CD14-positive monocyte (primary cell): ENCODE measurements at regions not wholly inside any gene's neighbourhood (a gene's known extent, or its start where the extent isn't known, plus 50 kb on each side); places are given as distances from the start of the nearest gene placed in this dataset.

ENCODE experiments used
- DNase-seq, 3 donors: peaks; one replicate each; pipeline ENCODE4 v3.0.0-alpha.2; 2011 to 2022
- H2AFZ ChIP-seq: 2 replicates; pipeline ENCODE4 v1.6.0; 2012; ENCODE audit warnings: mild to moderate bottlenecking, low read depth, low read length, inconsistent platforms; ENCODE audit not compliant: insufficient read depth, poor library complexity, severe bottlenecking
- H3K27ac ChIP-seq, 2 donors: 1 replicate in 1 of 2; 2 replicates in 1 of 2; pipeline ENCODE4 v1.5.1; 2012 to 2013; ENCODE audit warnings: low read length in 2 of 2, control low read depth in 1 of 2, inconsistent platforms in 1 of 2, low read depth in 1 of 2, mild to moderate bottlenecking in 1 of 2
- H3K27me3 ChIP-seq, 2 donors: one replicate each; pipeline versions ENCODE4 v1.6.0 to v1.6.1; 2011 to 2013; ENCODE audit warnings: low read length in 2 of 2; ENCODE audit not compliant: control insufficient read depth in 2 of 2, insufficient read depth in 2 of 2
- H3K36me3 ChIP-seq, 2 donors: replicated peaks in 1 of 2; 1 replicate in 1 of 2; 2 replicates in 1 of 2; pipeline versions ENCODE4 v1.5.1 to v1.6.1; 2012 to 2013; ENCODE audit warnings: low read length in 2 of 2, control low read depth in 1 of 2, inconsistent platforms in 1 of 2, mild to moderate bottlenecking in 1 of 2; ENCODE audit not compliant: insufficient read depth in 2 of 2, control insufficient read depth in 1 of 2
- H3K4me1 ChIP-seq, 2 donors: 1 replicate in 1 of 2; 2 replicates in 1 of 2; pipeline versions ENCODE4 v1.5.1 to v1.6.1; 2012 to 2013; ENCODE audit warnings: low read length in 2 of 2, control low read depth in 1 of 2, inconsistent platforms in 1 of 2, mild to moderate bottlenecking in 1 of 2, moderate library complexity in 1 of 2; ENCODE audit not compliant: insufficient read depth in 2 of 2, control insufficient read depth in 1 of 2
- H3K4me2 ChIP-seq: replicated peaks from 2 replicates; pipeline ENCODE3; 2012; ENCODE audit warnings: low read length, moderate library complexity, mild to moderate bottlenecking; ENCODE audit not compliant: poor library complexity, severe bottlenecking; ENCODE audit errors: extremely low read depth
- H3K4me3 ChIP-seq, 3 experiments: fragments of 200-600 bp in 1 of 3; sonication (generic) in 1 of 3; replicated peaks in 1 of 3; 1 replicate in 2 of 3; 2 replicates in 1 of 3; pipeline ENCODE4 v1.5.1; 2011 to 2013; ENCODE audit warnings: low read length in 3 of 3, mild to moderate bottlenecking in 3 of 3, control low read depth in 2 of 3, low read depth in 2 of 3, inconsistent platforms in 1 of 3, moderate library complexity in 1 of 3
- H3K79me2 ChIP-seq: 2 replicates; pipeline ENCODE4 v1.6.0; 2012; ENCODE audit warnings: mild to moderate bottlenecking, control low read depth, inconsistent platforms, low read length, moderate library complexity; ENCODE audit not compliant: insufficient read depth
- H3K9ac ChIP-seq: 2 replicates; pipeline ENCODE4 v1.6.0; 2017; ENCODE audit warnings: low read length, mild to moderate bottlenecking; ENCODE audit not compliant: insufficient read depth, poor library complexity, severe bottlenecking
- H3K9me3 ChIP-seq, 2 donors: replicated peaks in 1 of 2; 1 replicate in 1 of 2; 2 replicates in 1 of 2; pipeline versions ENCODE4 v1.5.1 to v1.6.1; 2012 to 2013; ENCODE audit warnings: low read length in 2 of 2, control low read depth in 1 of 2; ENCODE audit not compliant: control insufficient read depth in 1 of 2, insufficient read depth in 1 of 2
- H4K20me1 ChIP-seq: 2 replicates; pipeline ENCODE4 v1.6.0; 2012; ENCODE audit warnings: mild to moderate bottlenecking, low read length, control low read depth, moderate library complexity; ENCODE audit not compliant: insufficient read depth
- H3K27ac Mint-ChIP-seq, 7 donors: one replicate each; pipeline ENCODE4 v1.8.0; 2020; ENCODE audit warnings: mild to moderate bottlenecking in 7 of 7, mixed read lengths in 7 of 7, moderate library complexity in 6 of 7, inconsistent platforms in 2 of 7
- H3K27me3 Mint-ChIP-seq, 3 donors: one replicate each; pipeline ENCODE4 v1.8.0; 2021 to 2022; ENCODE audit warnings: low read depth in 3 of 3, mild to moderate bottlenecking in 3 of 3, mixed read lengths in 3 of 3, moderate library complexity in 3 of 3, inconsistent platforms in 1 of 3
- H3K36me3 Mint-ChIP-seq, 2 donors: one replicate each; pipeline ENCODE4 v1.8.0; 2020; ENCODE audit warnings: mixed read lengths in 2 of 2, inconsistent platforms in 1 of 2, mild to moderate bottlenecking in 1 of 2
- H3K4me1 Mint-ChIP-seq: one replicate; pipeline ENCODE4 v1.8.0; 2020; ENCODE audit warnings: mild to moderate bottlenecking, mixed read lengths
- H3K4me3 Mint-ChIP-seq, 2 donors: one replicate each; pipeline ENCODE4 v1.8.0; 2020; ENCODE audit warnings: mild to moderate bottlenecking in 2 of 2, mixed read lengths in 2 of 2, moderate library complexity in 1 of 2
- H3K9me3 Mint-ChIP-seq, 7 donors: one replicate each; pipeline ENCODE4 v1.8.0; 2020 to 2022; ENCODE audit warnings: mixed read lengths in 7 of 7, mild to moderate bottlenecking in 6 of 7, moderate library complexity in 6 of 7, inconsistent platforms in 2 of 7
- WGBS: methylation state at CpG from one replicate; pipeline ENCODE4 v1.1.5; 2013; ENCODE audit warnings: missing lambda C conversion rate; ENCODE audit not compliant: insufficient coverage; 5-methylcytosine and 5-hydroxymethylcytosine counted together
- intact Hi-C, 2 donors: fragments of 100-400 bp; cut with micrococcal nuclease; formaldehyde crosslinking; loops; one replicate each; pipeline versions ENCODE4 v1.15.0 to v1.15.1; 2023
- TF ChIP-seq, protein P1 (sequence below): fragments of 200-600 bp; IDR thresholded peaks from one replicate; pipeline ENCODE4 v1.8.0; 2022; ENCODE audit warnings: antibody characterized with exemption, mild to moderate bottlenecking

DNA sequence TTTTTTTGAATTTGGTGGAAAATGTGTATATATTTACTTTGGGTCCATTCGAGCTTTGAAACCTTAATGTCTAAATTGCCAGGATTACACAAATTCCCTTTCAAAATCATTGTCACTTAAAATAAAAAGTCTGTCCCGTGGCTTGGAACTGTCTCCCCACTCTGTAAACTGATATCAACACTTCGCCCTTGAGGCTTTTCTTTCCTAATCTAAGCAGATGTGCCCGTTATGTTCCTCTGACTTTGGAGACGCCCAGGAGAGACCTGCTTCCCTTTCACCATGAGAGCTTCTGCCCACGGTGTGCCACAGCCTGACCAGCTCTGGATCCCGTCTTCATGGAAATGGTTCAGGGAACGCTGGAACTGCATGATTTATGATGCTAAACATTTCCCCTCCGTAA is 151.3 kb downstream of the C16orf95 start:
- WGBS: 92% methylated on average over 2 of the region's 9 CpGs
- H3K36me3 ChIP-seq: no peaks in the 10 kb centered on the region
- no peak for DNase-seq

DNA sequence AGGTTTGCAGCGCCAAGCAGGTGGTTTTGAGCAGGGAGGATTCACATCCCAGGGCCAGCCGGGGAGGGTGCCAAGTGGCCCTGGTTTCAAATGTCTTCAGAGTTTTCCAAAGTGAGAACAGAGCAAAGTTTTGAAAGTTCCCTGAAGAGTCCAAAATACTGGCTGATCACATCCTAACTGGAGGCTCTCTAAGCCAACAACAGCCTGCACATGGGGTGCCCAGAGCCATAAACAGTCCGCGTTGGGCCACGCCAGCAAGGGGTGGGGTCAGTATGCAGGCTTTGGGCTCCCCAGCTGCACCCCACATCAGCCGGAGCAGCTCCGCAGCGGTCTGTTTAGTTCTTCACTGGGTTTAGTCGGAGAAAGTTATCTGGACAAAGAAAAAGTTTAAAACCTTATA is 150.9 kb downstream of the C16orf95 start:
- H3K27me3 ChIP-seq: no peaks in the 10 kb centered on the region
- Mint-ChIP-seq H3K4me3 (no peak overlapping the region), H3K4me1 (no peaks in the 10 kb centered on the region), H3K9me3 (peaks cover 0 to 6% (median under 1%) of the 10 kb centered on the region in 7 donors), H3K27me3 (peaks cover 0 to 7% (median 7%) of the 10 kb centered on the region in 3 donors), H3K36me3 (no peaks in the 10 kb centered on the region), H3K27ac (no peak overlapping the region)
- DNase-seq: no peak
- no peak overlapping the region for H3K4me3 ChIP-seq
- H2AFZ ChIP-seq: no peak overlapping the region
- no peaks in the 10 kb centered on the region for H3K79me2 ChIP-seq
- no peaks in the 10 kb centered on the region for H4K20me1 ChIP-seq
- 100% methylated on average over 3 of the region's 9 CpGs for WGBS
- intact Hi-C loops: no loop called here
- H3K9me3 ChIP-seq: no peaks in the 10 kb centered on the region
- no peaks in the 10 kb centered on the region for H3K36me3 ChIP-seq
- TF ChIP-seq, protein P1, sequence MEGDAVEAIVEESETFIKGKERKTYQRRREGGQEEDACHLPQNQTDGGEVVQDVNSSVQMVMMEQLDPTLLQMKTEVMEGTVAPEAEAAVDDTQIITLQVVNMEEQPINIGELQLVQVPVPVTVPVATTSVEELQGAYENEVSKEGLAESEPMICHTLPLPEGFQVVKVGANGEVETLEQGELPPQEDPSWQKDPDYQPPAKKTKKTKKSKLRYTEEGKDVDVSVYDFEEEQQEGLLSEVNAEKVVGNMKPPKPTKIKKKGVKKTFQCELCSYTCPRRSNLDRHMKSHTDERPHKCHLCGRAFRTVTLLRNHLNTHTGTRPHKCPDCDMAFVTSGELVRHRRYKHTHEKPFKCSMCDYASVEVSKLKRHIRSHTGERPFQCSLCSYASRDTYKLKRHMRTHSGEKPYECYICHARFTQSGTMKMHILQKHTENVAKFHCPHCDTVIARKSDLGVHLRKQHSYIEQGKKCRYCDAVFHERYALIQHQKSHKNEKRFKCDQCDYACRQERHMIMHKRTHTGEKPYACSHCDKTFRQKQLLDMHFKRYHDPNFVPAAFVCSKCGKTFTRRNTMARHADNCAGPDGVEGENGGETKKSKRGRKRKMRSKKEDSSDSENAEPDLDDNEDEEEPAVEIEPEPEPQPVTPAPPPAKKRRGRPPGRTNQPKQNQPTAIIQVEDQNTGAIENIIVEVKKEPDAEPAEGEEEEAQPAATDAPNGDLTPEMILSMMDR: no peak
- no peak overlapping the region for H3K9ac ChIP-seq
- no peak overlapping the region for H3K4me2 ChIP-seq
- H3K4me1 ChIP-seq: no peaks in the 10 kb centered on the region
- no peak overlapping the region for H3K27ac ChIP-seq

More for the DNA sequence above, 151.3 kb downstream of the C16orf95 start:
- H3K4me2 ChIP-seq: no peak overlapping the region
- H3K9me3 ChIP-seq: no peaks in the 10 kb centered on the region
- H4K20me1 ChIP-seq: no peaks in the 10 kb centered on the region
- no peaks in the 10 kb centered on the region for H3K36me3 Mint-ChIP-seq
- intact Hi-C loops: no loop called here
- no peaks in the 10 kb centered on the region for H3K4me1 Mint-ChIP-seq
- H3K79me2 ChIP-seq: no peaks in the 10 kb centered on the region
- no peaks in the 10 kb centered on the region for H3K4me1 ChIP-seq
- no peak overlapping the region for H3K27ac ChIP-seq
- no peak overlapping the region for H3K4me3 ChIP-seq
- peaks cover 0 to 9% (median 7%) of the 10 kb centered on the region in 3 donors for H3K27me3 Mint-ChIP-seq
- TF ChIP-seq, protein P1: no peak
- no peaks in the 10 kb centered on the region for H3K27me3 ChIP-seq
- H3K4me3 Mint-ChIP-seq: no peak overlapping the region
- H3K27ac Mint-ChIP-seq: peak overlapping the region in 1 of 7 donors; percentile 24
- peaks cover 0 to 6% (median 0%) of the 10 kb centered on the region in 7 donors for H3K9me3 Mint-ChIP-seq
- H2AFZ ChIP-seq: no peak overlapping the region
- H3K9ac ChIP-seq: no peak overlapping the region
